Hepatocyte (in vitro differentiated cells): ENCODE measurements at regions not wholly inside any gene's neighbourhood (a gene's known extent, or its start where the extent isn't known, plus 50 kb on each side); places are given as distances from the start of the nearest gene placed in this dataset.

ENCODE experiments used
- DNase-seq: peaks from one replicate; pipeline ENCODE4 v3.0.0-alpha.2; 2016; ENCODE audit warnings: low spot score
- H2AFZ ChIP-seq: fragments of 200-600 bp; sonication (generic); 2 replicates; pipeline ENCODE4 v1.6.0; 2016; ENCODE audit warnings: antibody characterized with exemption, mild to moderate bottlenecking
- H3K27ac ChIP-seq: fragments of 200-600 bp; sonication (generic); 2 replicates; pipeline ENCODE4 v1.5.1; 2016; ENCODE audit warnings: mild to moderate bottlenecking
- H3K27me3 ChIP-seq: fragments of 200-600 bp; sonication (generic); 2 replicates; pipeline ENCODE4 v1.6.1; 2016
- H3K36me3 ChIP-seq: fragments of 200-600 bp; sonication (generic); replicated peaks from 2 replicates; pipeline ENCODE4 v1.5.1; 2016; ENCODE audit warnings: low read depth; ENCODE audit not compliant: insufficient read depth
- H3K4me1 ChIP-seq: fragments of 200-600 bp; sonication (generic); 2 replicates; pipeline ENCODE4 v1.5.1; 2016; ENCODE audit warnings: mild to moderate bottlenecking, moderate library complexity; ENCODE audit not compliant: insufficient read depth
- H3K4me2 ChIP-seq: fragments of 200-600 bp; sonication (generic); 2 replicates; pipeline ENCODE4 v1.6.0; 2016
- H3K4me3 ChIP-seq: fragments of 200-600 bp; sonication (generic); 2 replicates; pipeline ENCODE4 v1.5.1; 2016; ENCODE audit warnings: mild to moderate bottlenecking
- H3K79me2 ChIP-seq: fragments of 200-600 bp; sonication (generic); 2 replicates; pipeline ENCODE4 v1.6.0; 2017; ENCODE audit warnings: mild to moderate bottlenecking
- H3K9me2 ChIP-seq: fragments of 200-600 bp; sonication (generic); replicated peaks from 2 replicates; pipeline ENCODE4 v1.6.0; 2017; ENCODE audit warnings: mild to moderate bottlenecking; ENCODE audit not compliant: insufficient read depth
- H3K9me3 ChIP-seq: fragments of 200-600 bp; sonication (generic); 2 replicates; pipeline ENCODE4 v1.5.1; 2016; ENCODE audit warnings: low read depth, mild to moderate bottlenecking
- H4K20me1 ChIP-seq: fragments of 200-600 bp; sonication (generic); 2 replicates; pipeline ENCODE4 v1.6.0; 2016; ENCODE audit warnings: mild to moderate bottlenecking; ENCODE audit not compliant: insufficient read depth, poor library complexity, severe bottlenecking
- CTCF ChIP-seq: fragments of 200-600 bp; sonication (generic); IDR thresholded peaks from 2 replicates; pipeline ENCODE4 v1.5.1; 2016; ENCODE audit warnings: antibody characterized with exemption, mild to moderate bottlenecking; ENCODE audit not compliant: poor library complexity
- EZH2 ChIP-seq: fragments of 200-600 bp; sonication (generic); IDR thresholded peaks from 2 replicates; pipeline ENCODE4 v1.6.1; 2016; ENCODE audit warnings: antibody characterized with exemption, mild to moderate bottlenecking, borderline replicate concordance
- EZH2phosphoT487 ChIP-seq: fragments of 200-600 bp; sonication (generic); IDR thresholded peaks from one replicate; pipeline ENCODE4 v1.6.1; 2018; ENCODE audit warnings: antibody characterized with exemption, mild to moderate bottlenecking, low read depth, moderate library complexity; ENCODE audit not compliant: unreplicated experiment, severe bottlenecking
- WGBS: methylation state at CpG from one replicate; pipeline ENCODE4 v1.1.6; 2016; ENCODE audit warnings: low lambda C conversion rate; ENCODE audit errors: missing lambda C conversion rate; 5-methylcytosine and 5-hydroxymethylcytosine counted together

GRCh38 chr2:133906396-133906795 lies 338.1 kb upstream of the NCKAP5 start:
- Histone ChIP-seq H3K4me2 (no peak overlapping the region), H3K36me3 (no peaks in the 10 kb centered on the region), H2AFZ (no peak overlapping the region), H3K9me3 (no peaks in the 10 kb centered on the region), H3K4me1 (no peaks in the 10 kb centered on the region), H4K20me1 (no peaks in the 10 kb centered on the region), H3K27me3 (no peaks in the 10 kb centered on the region), H3K4me3 (no peak overlapping the region), H3K79me2 (no peaks in the 10 kb centered on the region), H3K27ac (no peak overlapping the region), H3K9me2 (no peaks in the 10 kb centered on the region)
- DNase-seq, result no peak
- TF ChIP-seq CTCF (no peak), EZH2phosphoT487 (no peak), EZH2 (no peak)

GRCh38 chr2:133906926-133907325 lies 338.7 kb upstream of the NCKAP5 start:
- H3K4me2 ChIP-seq, result no peak overlapping the region
- no peaks in the 10 kb centered on the region for H3K27me3 ChIP-seq
- no peaks in the 10 kb centered on the region for H3K36me3 ChIP-seq
- TF ChIP-seq CTCF (no peak), EZH2 (no peak), EZH2phosphoT487 (no peak)
- no peak overlapping the region for H3K4me3 ChIP-seq
- H3K27ac ChIP-seq, result no peak overlapping the region
- no peaks in the 10 kb centered on the region for H3K79me2 ChIP-seq
- H2AFZ ChIP-seq, result no peak overlapping the region
- no peak for DNase-seq
- no peaks in the 10 kb centered on the region for H3K9me3 ChIP-seq
- no peaks in the 10 kb centered on the region for H4K20me1 ChIP-seq
- no peaks in the 10 kb centered on the region for H3K9me2 ChIP-seq
- no peaks in the 10 kb centered on the region for H3K4me1 ChIP-seq

GRCh38 chr2:133908171-133908570 lies 339.9 kb upstream of the NCKAP5 start:
- no peak for TF ChIP-seq EZH2
- no peak for TF ChIP-seq CTCF
- TF ChIP-seq EZH2phosphoT487, result no peak
- Histone ChIP-seq H3K79me2 (no peaks in the 10 kb centered on the region), H3K4me3 (no peak overlapping the region), H3K9me2 (no peaks in the 10 kb centered on the region), H3K27me3 (no peaks in the 10 kb centered on the region), H3K36me3 (no peaks in the 10 kb centered on the region), H4K20me1 (no peaks in the 10 kb centered on the region), H3K4me2 (no peak overlapping the region), H2AFZ (no peak overlapping the region), H3K27ac (no peak overlapping the region), H3K4me1 (no peaks in the 10 kb centered on the region), H3K9me3 (no peaks in the 10 kb centered on the region)
- no peak for DNase-seq

- no peak overlapping the region for H3K4me2 ChIP-seq
- no peaks in the 10 kb centered on the region for H4K20me1 ChIP-seq
- TF ChIP-seq CTCF (no peak), EZH2phosphoT487 (no peak), EZH2 (no peak)
- no peak overlapping the region for H3K27ac ChIP-seq
- H3K9me2 ChIP-seq, result no peaks in the 10 kb centered on the region
- no peaks in the 10 kb centered on the region for H3K79me2 ChIP-seq
- DNase-seq, result no peak
- H3K36me3 ChIP-seq, result no peaks in the 10 kb centered on the region
- 56% methylated on average over 1 of the region's 1 CpG for WGBS
- H2AFZ ChIP-seq, result no peak overlapping the region
- H3K4me1 ChIP-seq, result no peaks in the 10 kb centered on the region
- no peak overlapping the region for H3K4me3 ChIP-seq
- no peaks in the 10 kb centered on the region for H3K27me3 ChIP-seq
- H3K9me3 ChIP-seq, result no peaks in the 10 kb centered on the region
Measured at GRCh38 chr2:133918141-133918540, 335.7 kb upstream of the MGAT5 start.
